Caco-2 (cell line): ENCODE measurements at regions not wholly inside any gene's neighbourhood (a gene's known extent, or its start where the extent isn't known, plus 50 kb on each side); places are given as distances from the start of the nearest gene placed in this dataset.

Experiments used
- BruUV-seq: library from RNA; stranded (reverse); fragments of 400-500 nt; replicated peaks from 2 replicates; lab custom pipeline; 2021; lab: Mats Ljungman, UMichigan
- CTCF ChIA-PET: fragments of 300-600 bp; sonication (Branson Sonifier 250); formaldehyde crosslinking; loops from one replicate; lab custom pipeline; 2022; ENCODE audit warnings: antibody characterized with exemption; lab: Charles Lee
- POLR2A ChIA-PET: fragments of 300-600 bp; sonication (Branson Sonifier 250); formaldehyde crosslinking; loops from one replicate; lab custom pipeline; 2022; ENCODE audit warnings: antibody characterized with exemption; lab: Charles Lee
- DNase-seq, 2 experiments: peaks; one replicate each; pipeline versions ENCODE4 v3.0.0 to v3.0.0-alpha.2; 2020 to 2022
- H3K27me3 ChIP-seq: replicated peaks from 2 replicates; pipeline ENCODE4 v1.6.0; 2011; ENCODE audit warnings: low read length; ENCODE audit not compliant: control insufficient read depth, insufficient read depth
- H3K36me3 ChIP-seq: 2 replicates; pipeline ENCODE4 v1.5.1; 2011; ENCODE audit warnings: low read length; ENCODE audit not compliant: control insufficient read depth, insufficient read depth
- H3K4me1 ChIP-seq: fragments of 250-450 bp; sonication (Bioruptor Pico); 2 replicates; pipeline ENCODE4 v1.5.1; 2020; ENCODE audit warnings: mild to moderate bottlenecking
- H3K4me3 ChIP-seq: 2 replicates; pipeline ENCODE4 v1.5.1; 2011; ENCODE audit warnings: low read depth, mild to moderate bottlenecking, control low read depth, low read length
- H3K9me3 ChIP-seq: fragments of 250-450 bp; sonication (Bioruptor Pico); 2 replicates; pipeline ENCODE4 v1.5.1; 2020; ENCODE audit warnings: mild to moderate bottlenecking, moderate library complexity
- H3K27ac Mint-ChIP-seq: one replicate; pipeline ENCODE4 v1.8.0; 2022; ENCODE audit warnings: mixed read lengths; ENCODE audit not compliant: unreplicated experiment
- H3K27me3 Mint-ChIP-seq: one replicate; pipeline ENCODE4 v1.8.0; 2022; ENCODE audit warnings: mixed read lengths; ENCODE audit not compliant: insufficient read depth, unreplicated experiment
- H3K36me3 Mint-ChIP-seq: one replicate; pipeline ENCODE4 v1.8.0; 2022; ENCODE audit warnings: mild to moderate bottlenecking, mixed read lengths; ENCODE audit not compliant: insufficient read depth, unreplicated experiment
- H3K4me1 Mint-ChIP-seq: one replicate; pipeline ENCODE4 v1.8.0; 2022; ENCODE audit warnings: low read depth, mixed read lengths; ENCODE audit not compliant: unreplicated experiment
- H3K4me3 Mint-ChIP-seq: one replicate; pipeline ENCODE4 v1.8.0; 2022; ENCODE audit warnings: mild to moderate bottlenecking, moderate library complexity, mixed read lengths; ENCODE audit not compliant: unreplicated experiment
- H3K9me3 Mint-ChIP-seq: one replicate; pipeline ENCODE4 v1.8.0; 2022; ENCODE audit warnings: mixed read lengths; ENCODE audit not compliant: unreplicated experiment
- CTCF ChIP-seq, 2 experiments: fragments of 200-600 bp in 1 of 2; IDR thresholded peaks; 1 replicate in 1 of 2; 2 replicates in 1 of 2; pipeline versions ENCODE4 v1.5.1 to v1.8.0; 2011 to 2022; ENCODE audit warnings: antibody characterized with exemption in 1 of 2, control low read depth in 1 of 2, inconsistent platforms in 1 of 2, low read depth in 1 of 2, low read length in 1 of 2, mild to moderate bottlenecking in 1 of 2, moderate library complexity in 1 of 2; ENCODE audit not compliant: insufficient read depth in 1 of 2, severe bottlenecking in 1 of 2, unreplicated experiment in 1 of 2
- intact Hi-C: fragments of 100-400 bp; cut with micrococcal nuclease; formaldehyde crosslinking; loops from one replicate; pipeline ENCODE4 v1.10.0; 2022; ENCODE audit not compliant: unreplicated experiment

GRCh38 chr5:158116965-158117364 lies 258.0 kb upstream of the CLINT1 start:
- H3K9me3 Mint-ChIP-seq = no peaks in the 10 kb centered on the region
- H3K4me3 Mint-ChIP-seq = no peak overlapping the region
- Histone ChIP-seq H3K9me3 (no peaks in the 10 kb centered on the region), H3K36me3 (no peaks in the 10 kb centered on the region), H3K4me3 (no peak overlapping the region), H3K27me3 (no peaks in the 10 kb centered on the region), H3K4me1 (no peaks in the 10 kb centered on the region)
- DNase-seq = no peak
- POLR2A ChIA-PET = no interaction called here
- no peak overlapping the region for H3K27ac Mint-ChIP-seq
- TF ChIP-seq CTCF (IDR thresholded peaks at IDR 0.05; ENCODE audit: insufficient read depth in 1 of 2, low read depth in 1 of 2, low read length in 1 of 2, severe bottlenecking in 1 of 2, unreplicated experiment in 1 of 2) = no peak
- no TSS peak for BruUV-seq
- intact Hi-C loops = no loop called here
- H3K36me3 Mint-ChIP-seq = no peaks in the 10 kb centered on the region
- CTCF ChIA-PET = no interaction called here
- no peaks in the 10 kb centered on the region for H3K4me1 Mint-ChIP-seq
- peaks cover 41% of the 10 kb centered on the region for H3K27me3 Mint-ChIP-seq

GRCh38 chr5:158115468-158115867 lies 256.5 kb upstream of the CLINT1 start:
- POLR2A ChIA-PET = no interaction called here
- intact Hi-C loops = no loop called here

GRCh38 chr5:158108177-158108576 lies 249.2 kb upstream of the CLINT1 start:
- no TSS peak for BruUV-seq
- Histone ChIP-seq H3K4me3 (no peak overlapping the region), H3K36me3 (no peaks in the 10 kb centered on the region), H3K27me3 (no peaks in the 10 kb centered on the region), H3K4me1 (no peaks in the 10 kb centered on the region), H3K9me3 (no peaks in the 10 kb centered on the region)
- peaks cover 15% of the 10 kb centered on the region for H3K27me3 Mint-ChIP-seq
- no peak for DNase-seq
- no peak overlapping the region for H3K4me3 Mint-ChIP-seq
- H3K36me3 Mint-ChIP-seq = no peaks in the 10 kb centered on the region
- H3K4me1 Mint-ChIP-seq = no peaks in the 10 kb centered on the region
- H3K9me3 Mint-ChIP-seq = no peaks in the 10 kb centered on the region
- H3K27ac Mint-ChIP-seq = no peak overlapping the region
- ChIA-PET POLR2A (no interaction called here), CTCF (no interaction called here)
- intact Hi-C loops = no loop called here
- TF ChIP-seq CTCF (IDR thresholded peaks at IDR 0.05; ENCODE audit: insufficient read depth in 1 of 2, low read depth in 1 of 2, low read length in 1 of 2, severe bottlenecking in 1 of 2, unreplicated experiment in 1 of 2) = no peak

More at GRCh38 chr5:158115468-158115867, 256.5 kb upstream of the CLINT1 start:
- BruUV-seq = no TSS peak
- Histone ChIP-seq H3K9me3 (no peaks in the 10 kb centered on the region), H3K27me3 (no peaks in the 10 kb centered on the region), H3K4me1 (no peaks in the 10 kb centered on the region), H3K4me3 (no peak overlapping the region), H3K36me3 (no peaks in the 10 kb centered on the region)
- Mint-ChIP-seq H3K27me3 (peaks cover 36% of the 10 kb centered on the region), H3K9me3 (no peaks in the 10 kb centered on the region), H3K4me1 (no peaks in the 10 kb centered on the region), H3K27ac (no peak overlapping the region), H3K36me3 (no peaks in the 10 kb centered on the region), H3K4me3 (no peak overlapping the region)
- no peak for TF ChIP-seq CTCF (IDR thresholded peaks at IDR 0.05; ENCODE audit: insufficient read depth in 1 of 2, low read depth in 1 of 2, low read length in 1 of 2, severe bottlenecking in 1 of 2, unreplicated experiment in 1 of 2)
- CTCF ChIA-PET = no interaction called here
- DNase-seq = no peak
